ENCODE measurements at regions not wholly inside any gene's neighbourhood (a gene's known extent, or its start where the extent isn't known, plus 50 kb on each side); places are given as distances from the start of the nearest gene placed in this dataset.

DNA sequence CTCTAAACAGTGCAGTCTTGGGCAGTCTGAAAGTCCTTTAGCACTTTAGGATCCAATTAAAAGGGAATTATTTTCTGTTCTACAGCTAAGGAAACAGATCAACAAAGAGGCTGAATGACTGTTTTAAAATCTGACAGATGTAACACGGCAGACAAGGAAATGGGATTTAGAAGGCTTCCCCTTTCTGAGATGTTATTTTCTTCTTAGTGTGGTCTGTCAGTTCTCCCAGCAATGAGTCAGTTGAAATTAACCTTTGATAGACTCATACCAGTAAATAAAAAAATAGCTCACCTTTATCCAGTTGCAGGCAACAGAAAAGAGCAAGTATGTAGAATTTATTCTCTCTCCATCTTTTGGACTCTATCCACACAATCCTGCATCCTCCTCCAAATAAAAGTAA is 98.1 kb downstream of the NEDD1 start:
- H3K9me3 Mint-ChIP-seq (ENCODE audit: low read depth), result no peaks in the 10 kb centered on the region
- no peak for TF ChIP-seq CTCF (IDR thresholded peaks at IDR 0.05; ENCODE audit: unreplicated experiment)
- no peaks in the 10 kb centered on the region for H3K27me3 Mint-ChIP-seq
- no peaks in the 10 kb centered on the region for H3K36me3 Mint-ChIP-seq (ENCODE audit: insufficient read depth)
- no peak for DNase-seq (ENCODE audit: low spot score, unreplicated experiment)
- no peak overlapping the region for H3K27ac Mint-ChIP-seq
- no peak overlapping the region for H3K4me3 Mint-ChIP-seq (ENCODE audit: low read depth)
- no peaks in the 10 kb centered on the region for H3K4me1 Mint-ChIP-seq (ENCODE audit: low read depth)

GRCh38 chr12:97005646-97006045 is 98.6 kb downstream of the NEDD1 start:
- Mint-ChIP-seq H3K4me3 (ENCODE audit: low read depth) (no peak overlapping the region), H3K4me1 (ENCODE audit: low read depth) (no peaks in the 10 kb centered on the region), H3K9me3 (ENCODE audit: low read depth) (no peaks in the 10 kb centered on the region), H3K27ac (no peak overlapping the region), H3K27me3 (no peaks in the 10 kb centered on the region), H3K36me3 (ENCODE audit: insufficient read depth) (no peaks in the 10 kb centered on the region)
- no peak for TF ChIP-seq CTCF (IDR thresholded peaks at IDR 0.05; ENCODE audit: unreplicated experiment)
- no peak for DNase-seq (ENCODE audit: low spot score, unreplicated experiment)

GRCh38 chr12:97006585-97006984 is 99.5 kb downstream of the NEDD1 start:
- H3K36me3 Mint-ChIP-seq (ENCODE audit: insufficient read depth), result no peaks in the 10 kb centered on the region
- H3K4me1 Mint-ChIP-seq (ENCODE audit: low read depth), result no peaks in the 10 kb centered on the region
- no peak overlapping the region for H3K27ac Mint-ChIP-seq
- no peaks in the 10 kb centered on the region for H3K27me3 Mint-ChIP-seq
- DNase-seq (ENCODE audit: low spot score, unreplicated experiment), result no peak
- H3K4me3 Mint-ChIP-seq (ENCODE audit: low read depth), result no peak overlapping the region
- H3K9me3 Mint-ChIP-seq (ENCODE audit: low read depth), result no peaks in the 10 kb centered on the region
- TF ChIP-seq CTCF (IDR thresholded peaks at IDR 0.05; ENCODE audit: unreplicated experiment), result no peak

DNA sequence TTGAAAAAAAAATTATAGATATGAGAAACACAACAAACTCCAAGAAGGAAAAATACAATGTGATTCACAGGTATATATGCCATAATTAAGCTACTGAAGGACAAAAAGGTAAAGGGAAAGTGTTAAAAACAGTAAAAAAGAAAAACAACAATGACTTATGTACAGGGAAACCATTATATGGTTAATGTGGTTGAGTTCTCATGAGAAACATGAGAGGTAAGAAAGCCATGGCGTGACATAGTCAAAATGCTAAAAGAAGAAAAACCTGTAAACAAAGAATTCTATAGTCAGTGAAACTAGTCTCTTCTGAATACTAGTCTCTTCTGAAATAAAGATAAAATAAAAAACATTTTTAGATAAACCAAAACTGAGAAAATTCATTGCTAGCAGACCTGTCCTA is 109.1 kb downstream of the NEDD1 start:
- Mint-ChIP-seq H3K9me3 (ENCODE audit: low read depth) (peaks cover 19% of the 10 kb centered on the region), H3K27me3 (no peaks in the 10 kb centered on the region), H3K27ac (no peak overlapping the region), H3K4me1 (ENCODE audit: low read depth) (no peaks in the 10 kb centered on the region), H3K36me3 (ENCODE audit: insufficient read depth) (peaks cover 5% of the 10 kb centered on the region), H3K4me3 (ENCODE audit: low read depth) (no peak overlapping the region)
- TF ChIP-seq CTCF (IDR thresholded peaks at IDR 0.05; ENCODE audit: unreplicated experiment), result no peak
- DNase-seq (ENCODE audit: low spot score, unreplicated experiment), result no peak

- DNase-seq (ENCODE audit: low spot score, unreplicated experiment), result no peak
- H3K27ac Mint-ChIP-seq, result no peak overlapping the region
- no peaks in the 10 kb centered on the region for H3K27me3 Mint-ChIP-seq
- H3K9me3 Mint-ChIP-seq (ENCODE audit: low read depth), result peaks cover 19% of the 10 kb centered on the region
- peaks cover 5% of the 10 kb centered on the region for H3K36me3 Mint-ChIP-seq (ENCODE audit: insufficient read depth)
- no peak for TF ChIP-seq CTCF (IDR thresholded peaks at IDR 0.05; ENCODE audit: unreplicated experiment)
- no peaks in the 10 kb centered on the region for H3K4me1 Mint-ChIP-seq (ENCODE audit: low read depth)
- no peak overlapping the region for H3K4me3 Mint-ChIP-seq (ENCODE audit: low read depth)
Measured at GRCh38 chr12:97017213-97017612, 110.2 kb downstream of the NEDD1 start.

All from progenitor cell of endocrine pancreas (in vitro differentiated cells).